HG03060 (cell line): ENCODE measurements at regions not wholly inside any gene's neighbourhood (a gene's known extent, or its start where the extent isn't known, plus 50 kb on each side); places are given as distances from the start of the nearest gene placed in this dataset.

Source experiments
- ATAC-seq: cut with Tn5 transposase; IDR thresholded peaks from one replicate; pipeline ENCODE4 v1.9.1; 2021; ENCODE audit warnings: low read depth, moderate number of reproducible peaks; ENCODE audit not compliant: unreplicated experiment

GRCh38 chr12:91316161-91316906, 133.7 kb upstream of the DCN start:
- no peak for ATAC-seq

DNA sequence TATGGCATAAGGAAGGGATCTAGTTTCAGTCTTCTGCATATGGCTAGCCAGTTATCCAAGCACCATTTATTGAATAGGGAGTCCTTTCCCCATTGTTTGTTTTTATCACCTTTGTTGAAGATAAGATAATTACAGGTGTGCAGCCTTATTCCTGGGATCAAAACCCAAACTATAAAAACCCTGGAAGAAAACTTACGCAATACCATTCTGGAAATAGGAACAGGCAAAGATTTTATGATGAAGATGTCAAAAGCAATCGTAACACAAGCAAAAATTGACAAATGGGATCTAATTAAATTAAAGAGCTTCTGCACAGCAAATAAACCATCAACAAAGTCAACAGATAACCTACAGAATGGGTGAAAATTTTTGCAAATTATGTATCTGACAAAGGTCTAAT, 128.5 kb upstream of the DCN start:
- no peak for ATAC-seq

DNA sequence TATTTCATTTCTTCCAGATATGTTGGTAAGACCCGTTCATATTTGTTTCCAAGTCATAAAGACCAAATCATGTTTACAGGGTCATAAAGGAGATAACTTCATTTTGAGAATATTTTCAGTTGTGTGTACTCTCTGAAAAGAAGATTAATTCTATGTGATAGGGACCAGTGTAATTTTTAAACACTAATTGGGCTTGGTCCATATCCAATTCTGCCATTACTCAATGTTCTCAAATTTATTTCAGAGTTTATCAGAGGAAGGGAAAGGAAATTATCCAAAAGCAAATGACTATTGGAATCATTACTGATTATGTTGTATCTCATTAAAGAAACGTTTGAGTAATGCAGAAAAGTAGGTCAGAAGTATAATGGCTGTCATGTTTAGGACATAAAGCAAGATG, 126.8 kb upstream of the DCN start:
- ATAC-seq, result no peak

- no peak for ATAC-seq
These were observed 125.5 kb upstream of the DCN start for GRCh38 chr12:91307957-91308670.

GRCh38 chr12:91290354-91290753, 107.7 kb upstream of the DCN start:
- ATAC-seq, result no peak

DNA sequence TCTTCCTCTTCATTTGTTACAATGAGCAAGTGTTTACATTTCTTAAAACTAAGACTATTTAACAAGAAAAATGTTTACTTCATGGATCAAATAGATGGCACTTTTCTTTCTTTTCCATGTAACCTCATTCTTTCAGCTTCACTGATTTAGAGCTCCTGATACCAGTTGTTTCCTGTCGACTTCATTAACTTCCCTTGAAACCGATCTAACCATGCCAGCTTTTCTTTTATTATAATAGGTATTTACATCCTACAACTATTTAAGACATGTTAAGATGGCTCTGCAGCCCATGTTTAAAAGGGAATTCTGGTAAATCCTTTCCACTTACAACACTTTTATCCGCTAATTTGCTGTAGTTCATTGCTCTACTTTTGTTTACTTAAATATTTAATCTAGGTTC, 107.3 kb upstream of the DCN start:
- no peak for ATAC-seq

GRCh38 chr12:91289072-91289471, 106.5 kb upstream of the DCN start:
- no peak for ATAC-seq

DNA sequence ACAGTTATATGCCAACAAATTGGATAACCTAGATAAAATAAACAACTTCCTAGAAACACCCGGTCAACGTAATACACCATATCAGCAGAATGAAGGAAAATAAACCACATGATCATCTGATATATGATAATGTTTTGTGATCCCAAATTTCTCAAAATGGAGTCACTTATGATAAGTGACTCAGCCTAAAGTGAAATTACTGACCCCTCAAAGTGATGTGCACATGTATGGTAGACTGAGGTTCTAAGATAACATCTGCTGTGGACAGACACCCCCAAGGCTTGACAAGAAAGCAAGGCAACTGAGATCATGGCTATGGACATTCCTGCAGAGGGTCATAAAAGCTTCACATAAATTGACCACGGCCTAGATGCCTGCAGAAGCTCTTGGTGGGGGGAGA, 105.1 kb upstream of the DCN start:
- no peak for ATAC-seq

DNA sequence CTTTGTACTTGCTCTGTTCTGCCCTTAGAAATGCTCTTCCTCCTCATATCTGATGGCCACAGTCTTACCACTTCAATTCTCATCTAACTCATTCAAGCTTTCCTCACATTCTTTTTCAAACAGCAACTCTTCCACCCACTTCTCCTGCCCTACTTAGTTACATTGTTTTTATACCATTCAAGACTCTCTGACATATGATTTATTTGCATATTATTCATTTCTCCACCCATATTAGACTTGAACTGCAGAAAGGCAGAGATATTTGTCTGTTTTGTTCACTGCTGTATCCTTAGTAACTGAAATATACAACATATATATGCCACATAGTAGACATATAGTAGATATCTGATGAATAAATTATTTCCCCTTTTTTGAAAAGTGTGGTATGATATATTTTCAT, 95.5 kb upstream of the DCN start:
- no peak for ATAC-seq

- ATAC-seq, result no peak
These were observed 93.9 kb upstream of the DCN start for GRCh38 chr12:91276509-91276908.

GRCh38 chr12:91275321-91275720, 92.7 kb upstream of the DCN start:
- ATAC-seq, result no peak

GRCh38 chr12:91274916-91275315, 92.3 kb upstream of the DCN start:
- ATAC-seq, result no peak

GRCh38 chr12:91273560-91273959, 90.9 kb upstream of the DCN start:
- no peak for ATAC-seq

DNA sequence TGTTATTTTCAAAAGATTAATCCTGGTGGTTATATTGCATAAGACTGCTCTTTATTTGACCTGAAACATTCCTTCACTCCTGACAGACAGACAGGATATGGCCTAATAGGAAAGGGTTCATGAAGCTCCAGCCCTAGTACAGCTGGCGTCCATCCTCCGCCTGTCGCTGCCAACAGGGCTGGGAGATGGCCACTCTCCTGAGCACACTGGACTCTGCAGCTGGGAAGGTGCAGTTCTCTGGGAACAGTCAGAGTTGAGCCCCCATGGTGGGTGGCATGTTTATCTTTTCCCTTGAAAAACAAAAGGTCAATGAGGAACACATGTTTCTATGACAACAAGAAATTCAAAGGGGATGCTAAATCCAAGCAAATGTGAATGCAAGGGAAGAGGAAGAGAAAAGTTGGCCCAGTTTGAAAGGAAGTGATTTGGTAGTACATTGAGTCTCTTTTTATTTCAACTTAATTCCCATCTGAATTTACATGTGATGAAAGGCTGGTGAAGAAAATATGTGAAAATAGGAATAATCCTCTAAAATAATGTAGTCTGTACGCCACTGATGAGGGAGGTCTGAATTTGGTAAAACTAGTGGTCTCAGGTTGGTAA, 89.9 kb upstream of the DCN start:
- ATAC-seq, result no peak

DNA sequence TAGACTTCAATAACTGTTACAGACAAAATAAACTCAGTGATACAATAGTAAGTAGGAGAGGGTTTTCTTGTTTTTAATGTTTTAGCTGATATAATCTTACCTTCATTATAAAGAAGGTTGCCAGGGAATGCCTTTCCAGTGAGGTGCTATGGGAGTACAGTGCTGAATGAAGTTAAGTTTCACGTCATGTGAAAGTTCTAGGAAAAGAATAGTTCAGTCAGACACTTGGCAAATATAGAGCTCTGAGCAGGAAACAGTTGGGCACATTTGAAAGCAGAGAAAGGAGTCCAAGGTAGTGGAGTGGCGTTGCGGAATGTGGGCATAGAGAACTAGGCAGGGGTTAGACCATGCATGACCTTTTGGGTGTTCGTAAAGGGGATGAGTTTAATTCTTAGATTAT, 88.6 kb upstream of the DCN start:
- ATAC-seq, result no peak

- ATAC-seq, result no peak
These were observed 84.4 kb upstream of the DCN start for GRCh38 chr12:91267039-91267438.

- no peak for ATAC-seq
These were observed 81.6 kb upstream of the DCN start for GRCh38 chr12:91264178-91264577.

GRCh38 chr12:91261820-91262676, 79.4 kb upstream of the DCN start:
- ATAC-seq, result no peak

DNA sequence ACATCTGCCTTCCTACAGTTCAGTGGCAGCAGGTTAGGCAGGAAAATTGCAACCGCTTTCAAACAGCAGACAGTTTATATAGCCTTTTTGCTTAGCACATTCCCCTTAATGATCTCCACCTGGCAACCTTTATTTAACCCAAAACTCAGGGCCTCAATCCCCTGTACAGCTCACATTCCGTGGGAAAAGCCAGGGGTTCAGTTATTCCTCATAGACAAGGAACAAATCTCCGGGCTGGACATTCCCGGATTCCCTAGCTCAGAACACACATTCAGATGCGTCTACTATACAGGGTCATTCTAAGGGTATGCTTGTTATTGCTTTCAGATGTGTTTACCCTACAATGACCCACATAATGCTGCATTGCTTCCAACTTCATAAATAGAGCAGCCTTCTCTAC, 73.8 kb upstream of the DCN start:
- ATAC-seq, result no peak

DNA sequence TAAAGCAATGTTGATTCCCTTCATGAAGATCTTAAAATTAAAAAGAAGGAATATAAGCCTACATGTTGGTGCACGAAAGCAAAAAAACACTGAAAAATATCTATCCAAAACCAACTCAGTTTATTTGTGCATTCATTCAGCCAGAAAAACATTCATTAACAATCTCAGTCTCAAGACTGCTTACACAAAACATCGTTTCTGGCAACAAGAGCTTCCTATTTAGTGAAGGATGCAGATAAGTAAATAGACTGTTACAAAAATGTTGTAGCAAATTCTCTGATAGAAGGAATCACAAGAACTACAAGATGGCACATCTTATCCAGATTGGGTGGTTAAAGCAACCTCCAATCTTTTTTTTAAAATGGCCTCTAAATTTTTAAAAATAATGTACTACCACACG, 69.7 kb upstream of the DCN start:
- no peak for ATAC-seq

- no peak for ATAC-seq
These were observed 67.7 kb upstream of the DCN start for GRCh38 chr12:91250273-91250665.
